ENCODE measurements at regions not wholly inside any gene's neighbourhood (a gene's known extent, or its start where the extent isn't known, plus 50 kb on each side); places are given as distances from the start of the nearest gene placed in this dataset.

DNA sequence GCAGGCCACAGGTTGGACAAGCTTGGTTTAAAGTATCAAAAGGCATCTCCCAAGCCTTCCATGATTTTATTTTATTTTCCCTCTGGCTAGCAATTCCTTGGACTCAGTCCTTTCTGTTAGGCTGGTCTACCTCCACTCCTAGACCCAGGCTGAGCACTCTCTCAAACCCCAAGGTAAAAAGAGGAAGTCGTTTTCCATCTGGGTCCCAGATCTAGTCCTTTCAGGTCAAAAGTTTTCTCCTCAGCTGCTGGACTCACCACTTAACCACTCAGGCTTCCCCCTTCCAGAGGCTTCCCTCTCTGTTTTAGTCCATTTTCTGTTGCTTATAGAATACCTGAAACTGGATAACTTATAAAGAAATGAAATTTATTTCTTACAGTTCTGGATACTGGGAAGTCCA is 252.3 kb upstream of the MKLN1 start:
- intact Hi-C loops (cut with DNase I), result no loop called here
- ATAC-seq (no peak), DNase-seq (no peak)
- 38% methylated on average over 1 of the region's 1 CpG for WGBS (ENCODE audit: insufficient coverage, low coverage, low lambda C conversion rate, missing lambda C conversion rate)
- Histone ChIP-seq H3K36me3 (no peaks in the 10 kb centered on the region), H3K27ac (peak overlapping the region in 2 of 3 donors; percentile 23 to 74), H3K27me3 (no peaks in the 10 kb centered on the region), H3K4me3 (no peak overlapping the region), H3K4me1 (peaks cover 0 to 57% (median 13%) of the 10 kb centered on the region in 4 donors), H3K9me3 (no peaks in the 10 kb centered on the region)
- no peak for TF ChIP-seq CTCF (IDR thresholded peaks at IDR 0.05)
- no peak for TF ChIP-seq POLR2A (IDR thresholded peaks at IDR 0.05)

DNA sequence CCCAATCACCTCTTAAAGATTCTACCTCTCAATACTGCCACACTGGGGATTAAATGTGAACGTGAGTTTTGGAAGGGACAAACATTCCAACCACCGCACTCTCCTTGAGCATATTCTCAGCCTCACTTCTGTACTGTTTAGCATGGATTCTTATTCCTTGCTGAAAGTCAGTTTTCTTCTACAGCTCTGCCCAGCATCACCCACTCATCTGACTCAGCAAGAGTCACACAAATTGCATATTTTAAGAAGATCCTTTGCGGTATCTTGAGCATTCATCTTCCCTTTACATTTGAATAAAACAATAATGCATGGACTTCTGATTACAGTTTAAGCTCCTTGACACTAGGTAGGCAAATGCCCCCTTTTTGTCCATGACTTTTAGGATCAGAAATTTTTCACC is 251.6 kb upstream of the MKLN1 start:
- ATAC-seq (no peak), DNase-seq (no peak)
- Histone ChIP-seq H3K4me1 (peaks cover 0 to 56% (median 13%) of the 10 kb centered on the region in 4 donors), H3K27ac (peak overlapping the region in 2 of 3 donors; percentile 74 to 76), H3K36me3 (no peaks in the 10 kb centered on the region), H3K27me3 (no peaks in the 10 kb centered on the region), H3K9me3 (no peaks in the 10 kb centered on the region), H3K4me3 (no peak overlapping the region)
- intact Hi-C loops (cut with DNase I), result no loop called here
- 46% methylated on average over 3 of the region's 3 CpGs for WGBS (ENCODE audit: insufficient coverage, low coverage, low lambda C conversion rate, missing lambda C conversion rate)
- TF ChIP-seq CTCF (IDR thresholded peaks at IDR 0.05) (no peak), POLR2A (IDR thresholded peaks at IDR 0.05) (no peak)

DNA sequence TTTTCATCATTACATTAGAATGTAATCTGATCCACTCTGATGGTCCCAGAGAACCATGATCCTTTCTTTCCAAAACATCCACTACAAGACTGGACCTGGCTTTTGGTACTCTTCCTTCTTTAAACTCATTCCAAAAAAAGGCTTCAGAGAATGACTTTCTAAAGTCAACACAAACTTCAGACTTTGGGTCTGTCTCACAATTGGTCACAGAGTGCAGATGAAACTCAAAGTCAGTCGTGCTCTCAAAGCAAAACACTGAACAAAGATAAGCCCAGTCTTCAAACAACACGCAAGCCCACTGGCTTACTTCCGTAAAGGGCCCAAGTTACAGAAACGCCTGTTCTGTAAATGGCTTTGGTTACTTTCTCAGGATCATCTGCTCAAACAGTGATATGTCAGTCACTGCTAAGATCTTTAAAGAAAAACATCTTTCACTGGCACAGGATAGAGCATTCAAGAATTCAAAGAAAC is 250.9 kb upstream of the MKLN1 start:
- TF ChIP-seq POLR2A (IDR thresholded peaks at IDR 0.05), result no peak
- no peak for TF ChIP-seq CTCF (IDR thresholded peaks at IDR 0.05)
- Histone ChIP-seq H3K4me1 (peaks cover 0 to 56% (median 13%) of the 10 kb centered on the region in 4 donors), H3K27me3 (no peaks in the 10 kb centered on the region), H3K4me3 (no peak overlapping the region), H3K9me3 (no peaks in the 10 kb centered on the region), H3K36me3 (no peaks in the 10 kb centered on the region), H3K27ac (peak overlapping the region in 2 of 3 donors; percentile 74 to 76)
- 29% methylated on average over 4 of the region's 4 CpGs for WGBS (ENCODE audit: insufficient coverage, low coverage, low lambda C conversion rate, missing lambda C conversion rate)
- intact Hi-C loops (cut with DNase I), result no loop called here
- DNase-seq, result no peak
- ATAC-seq, result peak; percentile 46 to 68 (median 58)

GRCh38 chr7:131077735-131078134 is 249.9 kb upstream of the MKLN1 start:
- intact Hi-C loops (cut with DNase I), result no loop called here
- ATAC-seq, result no peak
- H3K4me1 ChIP-seq, result peaks cover 0 to 46% (median 13%) of the 10 kb centered on the region in 4 donors
- TF ChIP-seq POLR2A (IDR thresholded peaks at IDR 0.05) (no peak), CTCF (IDR thresholded peaks at IDR 0.05) (no peak)
- WGBS (ENCODE audit: insufficient coverage, low coverage, low lambda C conversion rate, missing lambda C conversion rate), result 65% methylated on average over 4 of the region's 4 CpGs
- H3K27ac ChIP-seq, result peak overlapping the region in 2 of 3 donors; percentile 74 to 76
- H3K4me3 ChIP-seq, result no peak overlapping the region
- H3K9me3 ChIP-seq, result no peaks in the 10 kb centered on the region
- no peaks in the 10 kb centered on the region for H3K36me3 ChIP-seq
- DNase-seq, result no peak
- H3K27me3 ChIP-seq, result no peaks in the 10 kb centered on the region

GRCh38 chr7:131080754-131081153 is 246.9 kb upstream of the MKLN1 start:
- no peak overlapping the region for H3K27ac ChIP-seq
- H3K4me3 ChIP-seq, result no peak overlapping the region
- DNase-seq (no peak), ATAC-seq (no peak)
- no peaks in the 10 kb centered on the region for H3K9me3 ChIP-seq
- TF ChIP-seq POLR2A (IDR thresholded peaks at IDR 0.05) (no peak), CTCF (IDR thresholded peaks at IDR 0.05) (no peak)
- WGBS (ENCODE audit: insufficient coverage, low coverage, low lambda C conversion rate, missing lambda C conversion rate), result 84% methylated on average over 5 of the region's 5 CpGs
- H3K27me3 ChIP-seq, result no peaks in the 10 kb centered on the region
- intact Hi-C loops (cut with DNase I), result no loop called here
- H3K36me3 ChIP-seq, result no peaks in the 10 kb centered on the region
- H3K4me1 ChIP-seq, result peaks cover 0 to 20% (median 10%) of the 10 kb centered on the region in 4 donors
